HG02970 (cell line): ENCODE measurements at regions not wholly inside any gene's neighbourhood (a gene's known extent, or its start where the extent isn't known, plus 50 kb on each side); places are given as distances from the start of the nearest gene placed in this dataset.

Source experiments
- ATAC-seq: cut with Tn5 transposase; IDR thresholded peaks from one replicate; pipeline ENCODE4 v1.9.1; 2021; ENCODE audit warnings: mild to moderate bottlenecking, moderate library complexity, moderate number of reproducible peaks; ENCODE audit not compliant: unreplicated experiment, low FRiP score

GRCh38 chr5:122713041-122713440, 61.8 kb upstream of the SNX2 start:
- no peak for ATAC-seq

GRCh38 chr5:122715095-122715494, 59.8 kb upstream of the SNX2 start:
- ATAC-seq: no peak

- no peak for ATAC-seq
Observed at GRCh38 chr5:122718611-122719010, 56.3 kb upstream of the SNX2 start.

GRCh38 chr5:122719991-122720746, 54.7 kb upstream of the SNX2 start:
- no peak for ATAC-seq

GRCh38 chr5:122721127-122721526, 53.8 kb upstream of the SNX2 start:
- ATAC-seq: no peak

- ATAC-seq: no peak
Observed at GRCh38 chr5:122722341-122722740, 52.5 kb upstream of the SNX2 start.

GRCh38 chr5:122723606-122724352, 51.1 kb upstream of the SNX2 start:
- ATAC-seq: peak; percentile 95
